ENCODE measurements at regions not wholly inside any gene's neighbourhood (a gene's known extent, or its start where the extent isn't known, plus 50 kb on each side); places are given as distances from the start of the nearest gene placed in this dataset.

- TF ChIP-seq NFE2L2 (IDR thresholded peaks at IDR 0.05; ENCODE audit: low read depth, low read length) (no peak), CTCF (conservative IDR thresholded peaks at IDR 0.05; ENCODE audit: low read depth, low read length) (no peak), POLR2A (IDR thresholded peaks at IDR 0.05; ENCODE audit: low read depth, low read length) (no peak), MAZ (IDR thresholded peaks at IDR 0.05; ENCODE audit: borderline replicate concordance, low read depth, low read length) (no peak), CEBPB (IDR thresholded peaks at IDR 0.05; ENCODE audit: low read depth, low read length) (no peak), CHD1 (IDR thresholded peaks at IDR 0.05; ENCODE audit: low read depth, low read length) (no peak)
Observed at GRCh38 chr5:162456086-162456485, 388.5 kb downstream of the GABRG2 start.

Data from IMR-90 (cell line).